Esophagus muscularis mucosa (tissue), 4 donors: ENCODE measurements at regions not wholly inside any gene's neighbourhood (a gene's known extent, or its start where the extent isn't known, plus 50 kb on each side); places are given as distances from the start of the nearest gene placed in this dataset.

ENCODE experiments used
- CTCF ChIP-seq, 3 experiments: fragments of 200-600 bp in 2 of 3; fragments of 450-650 bp in 1 of 3; sonication (generic) in 2 of 3; IDR thresholded peaks; one replicate each; pipeline ENCODE4 v1.5.1; 2017 to 2019; ENCODE audit warnings: antibody characterized with exemption in 3 of 3, mild to moderate bottlenecking in 2 of 3, moderate library complexity in 1 of 3
- EP300 ChIP-seq: sonication (generic); formaldehyde crosslinking; IDR thresholded peaks from one replicate; pipeline ENCODE4 v1.6.1; 2017; ENCODE audit warnings: antibody characterized with exemption
- POLR2A ChIP-seq: fragments of 450-650 bp; IDR thresholded peaks from one replicate; pipeline ENCODE4 v1.6.1; 2017; ENCODE audit warnings: antibody characterized with exemption, moderate library complexity, mild to moderate bottlenecking, low read depth
- POLR2AphosphoS5 ChIP-seq, 2 donors: sonication (generic); formaldehyde crosslinking; IDR thresholded peaks; one replicate each; pipeline ENCODE4 v1.6.1; 2017; ENCODE audit warnings: antibody characterized with exemption in 2 of 2

- no peak for TF ChIP-seq POLR2A
- no peak for TF ChIP-seq CTCF (IDR thresholded peaks at IDR 0.05)
- no peak for TF ChIP-seq POLR2AphosphoS5 (IDR thresholded peaks at IDR 0.05)
- no peak for TF ChIP-seq EP300
Measured at GRCh38 chr10:6748029-6748428, 168.0 kb upstream of the PRKCQ start.
